ENCODE measurements at regions not wholly inside any gene's neighbourhood (a gene's known extent, or its start where the extent isn't known, plus 50 kb on each side); places are given as distances from the start of the nearest gene placed in this dataset.
"Not testable (repeated sequence)": the region's sequence is repeated elsewhere in the genome, so short reads cannot be mapped to it uniquely, and the experiment has no call there.

- no peak for DNase-seq (ENCODE audit: low spot score)
These were observed 116.4 kb downstream of the EBLN2 start for GRCh38 chr3:73177827-73178226.

- DNase-seq (ENCODE audit: low spot score) = no peak
These were observed 118.1 kb downstream of the EBLN2 start for GRCh38 chr3:73179601-73180000.

- no peak for DNase-seq (ENCODE audit: low spot score)
These were observed 125.3 kb downstream of the EBLN2 start for GRCh38 chr3:73186741-73187140.

GRCh38 chr3:73187328-73187727 lies 125.9 kb downstream of the EBLN2 start:
- DNase-seq (ENCODE audit: low spot score) = no peak

- DNase-seq (ENCODE audit: low spot score) = no peak
These were observed 127.2 kb downstream of the EBLN2 start for GRCh38 chr3:73188707-73189106.

GRCh38 chr3:73192036-73192738 lies 130.7 kb downstream of the EBLN2 start:
- peak; percentile 49 for DNase-seq (ENCODE audit: low spot score)

GRCh38 chr3:73193943-73194342 lies 132.5 kb downstream of the EBLN2 start:
- DNase-seq (ENCODE audit: low spot score) = not testable (repeated sequence)

- no peak for DNase-seq (ENCODE audit: low spot score)
These were observed 135.7 kb downstream of the EBLN2 start for GRCh38 chr3:73197187-73197586.

- no peak for DNase-seq (ENCODE audit: low spot score)
These were observed 141.6 kb downstream of the EBLN2 start for GRCh38 chr3:73203101-73203500.

- no peak for DNase-seq (ENCODE audit: low spot score)
These were observed 142.2 kb downstream of the EBLN2 start for GRCh38 chr3:73203633-73204032.

GRCh38 chr3:73204841-73205240 lies 143.4 kb downstream of the EBLN2 start:
- no peak for DNase-seq (ENCODE audit: low spot score)

- no peak for DNase-seq (ENCODE audit: low spot score)
These were observed 144.6 kb downstream of the EBLN2 start for GRCh38 chr3:73206030-73206429.

GRCh38 chr3:73207946-73208440 lies 146.5 kb downstream of the EBLN2 start:
- DNase-seq (ENCODE audit: low spot score) = no peak

- no peak for DNase-seq (ENCODE audit: low spot score)
These were observed 149.3 kb downstream of the EBLN2 start for GRCh38 chr3:73210759-73211158.

- DNase-seq (ENCODE audit: low spot score) = no peak
These were observed 151.2 kb downstream of the EBLN2 start for GRCh38 chr3:73212683-73213082.

GRCh38 chr3:73213896-73214295 lies 152.4 kb downstream of the EBLN2 start:
- DNase-seq (ENCODE audit: low spot score) = no peak

GRCh38 chr3:73214846-73215245 lies 153.4 kb downstream of the EBLN2 start:
- DNase-seq (ENCODE audit: low spot score) = no peak

GRCh38 chr3:73215281-73215680 lies 153.8 kb downstream of the EBLN2 start:
- no peak for DNase-seq (ENCODE audit: low spot score)

- no peak for DNase-seq (ENCODE audit: low spot score)
These were observed 154.4 kb downstream of the EBLN2 start for GRCh38 chr3:73215901-73216300.

GRCh38 chr3:73216310-73216709 lies 154.9 kb downstream of the EBLN2 start:
- no peak for DNase-seq (ENCODE audit: low spot score)

GRCh38 chr3:73222126-73222525 lies 160.7 kb downstream of the EBLN2 start:
- DNase-seq (ENCODE audit: low spot score) = no peak

GRCh38 chr3:73225146-73225855 lies 163.8 kb downstream of the EBLN2 start:
- DNase-seq (ENCODE audit: low spot score) = no peak

GRCh38 chr3:73225991-73226390 lies 164.5 kb downstream of the EBLN2 start:
- DNase-seq (ENCODE audit: low spot score) = no peak
